ENCODE measurements at regions not wholly inside any gene's neighbourhood (a gene's known extent, or its start where the extent isn't known, plus 50 kb on each side); places are given as distances from the start of the nearest gene placed in this dataset.

GRCh38 chr3:31114929-31115283 lies 220.4 kb upstream of the GADL1 start:
- H3K23ac ChIP-seq (ENCODE audit: low read depth, low read length) = no peak overlapping the region
- no peaks in the 10 kb centered on the region for H4K20me1 ChIP-seq (ENCODE audit: insufficient read depth, low read length)
- no peak overlapping the region for H3K14ac ChIP-seq (replicated peaks; ENCODE audit: low read depth, low read length)
- H3K9me3 ChIP-seq (ENCODE audit: control insufficient read depth, insufficient read depth, low read length) = no peaks in the 10 kb centered on the region
- no peak overlapping the region for H2BK5ac ChIP-seq (ENCODE audit: low read depth, low read length, poor library complexity, severe bottlenecking)
- H3K79me1 ChIP-seq (ENCODE audit: low read depth in 1 of 2, low read length in 2 of 2) = no peaks in the 10 kb centered on the region
- intact Hi-C loops (cut with micrococcal nuclease) = no loop called here
- no peak overlapping the region for H3K56ac ChIP-seq (ENCODE audit: extremely low read depth, insufficient read depth, low read length)
- H2AFZ ChIP-seq (replicated peaks; ENCODE audit: low read length, poor library complexity) = no peak overlapping the region
- no peaks in the 10 kb centered on the region for H3K9me1 ChIP-seq (ENCODE audit: insufficient read depth, low read length)
- no peak overlapping the region for H4K5ac ChIP-seq (ENCODE audit: low read depth, low read length)
- no peak overlapping the region for H3K4me3 ChIP-seq (ENCODE audit: insufficient read depth, low read depth, low read length)
- no peak overlapping the region for H3K27ac ChIP-seq (ENCODE audit: insufficient read depth, low read length)
- no peak for ATAC-seq (ENCODE audit: low read depth)
- CTCF ChIA-PET = no interaction called here
- in situ Hi-C loops (cut with MboI; ENCODE audit: low sequenced_read_pairs) = no loop called here
- H2BK15ac ChIP-seq (ENCODE audit: low read depth, low read length) = no peak overlapping the region
- H3K4me2 ChIP-seq (ENCODE audit: low read depth, low read length) = no peak overlapping the region
- POLR2A ChIA-PET (ENCODE audit: unreplicated experiment) = no interaction called here
- no peak overlapping the region for H4K91ac ChIP-seq (ENCODE audit: insufficient read depth, low read depth, low read length)
- H2AK9ac ChIP-seq (replicated peaks; ENCODE audit: low read depth, low read length, poor library complexity) = no peak overlapping the region
- no peak overlapping the region for H3K18ac ChIP-seq (ENCODE audit: low read depth, low read length)
- H2BK120ac ChIP-seq (ENCODE audit: low read depth, low read length) = no peak overlapping the region
- no peaks in the 10 kb centered on the region for H3K27me3 ChIP-seq (ENCODE audit: control insufficient read depth, insufficient read depth, low read length)
- DNase-seq = no peak
- H2BK20ac ChIP-seq (ENCODE audit: low read depth, low read length) = no peak overlapping the region
- no peak overlapping the region for H3K4ac ChIP-seq (ENCODE audit: low read depth, low read length)
- BruUV-seq (replicated peaks) = no TSS peak
- WGBS, 2 experiments (ENCODE audit: extremely low coverage in 2 of 2, insufficient read length in 1 of 2) = no CpG with 5 or more reads among the region's 1 CpG
- H3K36me3 ChIP-seq (ENCODE audit: control insufficient read depth, insufficient read depth, low read length) = no peaks in the 10 kb centered on the region
- H4K8ac ChIP-seq (ENCODE audit: low read depth in 2 of 2, low read length in 2 of 2) = no peak overlapping the region
- no peaks in the 10 kb centered on the region for H3K4me1 ChIP-seq (ENCODE audit: control insufficient read depth, insufficient read depth, low read length)
- TF ChIP-seq CTCF (conservative IDR thresholded peaks at IDR 0.05; ENCODE audit: low read depth, low read length) = no peak
- TF ChIP-seq MAFK (IDR thresholded peaks at IDR 0.05; ENCODE audit: low read depth, low read length) = no peak
- no peak for TF ChIP-seq CHD1 (IDR thresholded peaks at IDR 0.05; ENCODE audit: low read depth, low read length)
- TF ChIP-seq RCOR1 (IDR thresholded peaks at IDR 0.05; ENCODE audit: insufficient replicate concordance, low read length) = no peak
- no peak for TF ChIP-seq USF2 (IDR thresholded peaks at IDR 0.05; ENCODE audit: low read depth, low read length)
- no peak for TF ChIP-seq NFE2L2 (IDR thresholded peaks at IDR 0.05; ENCODE audit: low read depth, low read length)
- no peak for TF ChIP-seq FOS (IDR thresholded peaks at IDR 0.05; ENCODE audit: low read depth, low read length)
- no peak for TF ChIP-seq POLR2A (IDR thresholded peaks at IDR 0.05; ENCODE audit: low read depth, low read length)
- no peak for TF ChIP-seq MAZ (IDR thresholded peaks at IDR 0.05; ENCODE audit: borderline replicate concordance, low read depth, low read length)
- TF ChIP-seq RAD21 (IDR thresholded peaks at IDR 0.05; ENCODE audit: low read length) = no peak
- no peak overlapping the region for H3K9ac ChIP-seq (ENCODE audit: low read depth, low read length)
- no peak overlapping the region for H2AK5ac ChIP-seq (ENCODE audit: low read depth, low read length)
- dilution Hi-C loops (cut with HindIII; ENCODE audit: low sequenced_read_pairs, unreplicated experiment) = no loop called here

All from IMR-90 (cell line).